HEK293T (cell line): ENCODE measurements at regions not wholly inside any gene's neighbourhood (a gene's known extent, or its start where the extent isn't known, plus 50 kb on each side); places are given as distances from the start of the nearest gene placed in this dataset.

ENCODE experiments used
- CTCF ChIA-PET: fragments of 350-600 bp; formaldehyde crosslinking; extraction: SDS; loops from one replicate; lab custom pipeline; 2021; ENCODE audit warnings: antibody characterized with exemption, inconsistent platforms; lab: Yijun Ruan, JAX
- POLR2A ChIA-PET: fragments of 350-600 bp; formaldehyde crosslinking; extraction: SDS; loops from one replicate; lab custom pipeline; 2020; ENCODE audit warnings: antibody characterized with exemption, inconsistent platforms; lab: Yijun Ruan, JAX
- DNase-seq: peaks from one replicate; pipeline ENCODE4 v3.0.0; 2012; ENCODE audit warnings: mixed read lengths; ENCODE audit errors: extremely low spot score
- ARNT ChIP-seq: fragments of 450-650 bp; IDR thresholded peaks from 2 replicates; pipeline ENCODE4 v1.6.1; 2017; ENCODE audit warnings: mild to moderate bottlenecking
- BHLHE40 ChIP-seq: fragments of 450-650 bp; IDR thresholded peaks from 2 replicates; pipeline ENCODE4 v1.6.1; 2016; ENCODE audit warnings: mild to moderate bottlenecking, moderate library complexity, borderline replicate concordance
- CTBP1 ChIP-seq: fragments of 450-650 bp; IDR thresholded peaks from 2 replicates; pipeline ENCODE4 v1.6.1; 2016; ENCODE audit warnings: borderline replicate concordance
- ELF4 ChIP-seq: fragments of 450-650 bp; IDR thresholded peaks from 2 replicates; pipeline ENCODE4 v1.6.1; 2017; ENCODE audit warnings: antibody characterized with exemption
- FOXA1 ChIP-seq: fragments of 450-650 bp; IDR thresholded peaks from 2 replicates; pipeline ENCODE4 v1.6.1; 2016; ENCODE audit warnings: mild to moderate bottlenecking
- FOXK2 ChIP-seq: fragments of 450-650 bp; IDR thresholded peaks from 2 replicates; pipeline ENCODE4 v1.6.1; 2016; ENCODE audit warnings: mild to moderate bottlenecking
- FOXM1 ChIP-seq: fragments of 450-650 bp; IDR thresholded peaks from 2 replicates; pipeline ENCODE4 v1.6.1; 2017; ENCODE audit warnings: mild to moderate bottlenecking, borderline replicate concordance
- HDGF ChIP-seq: fragments of 450-650 bp; IDR thresholded peaks from 2 replicates; pipeline ENCODE4 v1.6.1; 2017; ENCODE audit warnings: antibody characterized with exemption, borderline replicate concordance
- L3MBTL2 ChIP-seq: fragments of 450-650 bp; conservative IDR thresholded peaks from 2 replicates; pipeline ENCODE4 v1.6.1; 2016; ENCODE audit warnings: mild to moderate bottlenecking
- LEF1 ChIP-seq: fragments of 450-650 bp; IDR thresholded peaks from 2 replicates; pipeline ENCODE4 v1.6.1; 2017; ENCODE audit warnings: mild to moderate bottlenecking, borderline replicate concordance
- NFRKB ChIP-seq: fragments of 450-650 bp; IDR thresholded peaks from 2 replicates; pipeline ENCODE4 v1.6.1; 2016; ENCODE audit warnings: mild to moderate bottlenecking, moderate library complexity
- PKNOX1 ChIP-seq: fragments of 450-650 bp; IDR thresholded peaks from 2 replicates; pipeline ENCODE4 v1.6.1; 2016
- SP1 ChIP-seq: fragments of 450-650 bp; IDR thresholded peaks from 2 replicates; pipeline ENCODE4 v1.6.1; 2017
- SUZ12 ChIP-seq: fragments of 450-650 bp; IDR thresholded peaks from 2 replicates; pipeline ENCODE4 v1.6.1; 2016; ENCODE audit warnings: mild to moderate bottlenecking
- TARDBP ChIP-seq: fragments of 450-650 bp; IDR thresholded peaks from 2 replicates; pipeline ENCODE4 v1.6.1; 2016
- ZNF384 ChIP-seq: fragments of 450-650 bp; IDR thresholded peaks from 2 replicates; pipeline ENCODE4 v1.6.1; 2016

GRCh38 chr10:4635883-4636282 is 190.1 kb upstream of the AKR1E2 start:
- ChIA-PET CTCF (no interaction called here), POLR2A (no interaction called here)
- no peak for DNase-seq
- TF ChIP-seq ZNF384 (no peak), ARNT (no peak), SUZ12 (no peak), FOXA1 (no peak), HDGF (no peak), ELF4 (no peak), FOXM1 (no peak), SP1 (no peak), L3MBTL2 (no peak), NFRKB (no peak), FOXK2 (no peak), CTBP1 (no peak), PKNOX1 (no peak), LEF1 (no peak), TARDBP (no peak), BHLHE40 (no peak)

GRCh38 chr10:4635388-4635787 is 190.6 kb upstream of the AKR1E2 start:
- ChIA-PET POLR2A (interaction anchor here (0.6 kb wide), 1 partner anchor 31 kb away, joined by 4 read pairs; no protein-coding TSS in a partner anchor), CTCF (interaction anchor here (1.3 kb wide), 1 partner anchor 22 kb away, joined by 3 read pairs; no protein-coding TSS in a partner anchor)
- no peak for DNase-seq
- TF ChIP-seq TARDBP (no peak), HDGF (no peak), ZNF384 (no peak), FOXA1 (no peak), ARNT (no peak), ELF4 (no peak), BHLHE40 (no peak), NFRKB (no peak), PKNOX1 (no peak), LEF1 (no peak), SUZ12 (no peak), SP1 (no peak), L3MBTL2 (no peak), CTBP1 (no peak), FOXM1 (no peak), FOXK2 (no peak)

- CTCF ChIA-PET: no interaction called here
- POLR2A ChIA-PET: no interaction called here
- no peak for DNase-seq
- TF ChIP-seq TARDBP (no peak), HDGF (no peak), FOXA1 (no peak), LEF1 (no peak), PKNOX1 (no peak), CTBP1 (no peak), FOXK2 (no peak), SP1 (no peak), BHLHE40 (no peak), SUZ12 (no peak), NFRKB (no peak), ARNT (no peak), FOXM1 (no peak), ZNF384 (no peak), ELF4 (no peak), L3MBTL2 (no peak)
Measured at GRCh38 chr10:4633776-4634175, 192.2 kb upstream of the AKR1E2 start.

GRCh38 chr10:4633186-4633585 is 192.8 kb upstream of the AKR1E2 start:
- POLR2A ChIA-PET: no interaction called here
- no peak for DNase-seq
- CTCF ChIA-PET: no interaction called here
- TF ChIP-seq HDGF (no peak), PKNOX1 (no peak), ELF4 (no peak), ARNT (no peak), FOXM1 (no peak), CTBP1 (no peak), TARDBP (no peak), SP1 (no peak), BHLHE40 (no peak), FOXK2 (no peak), SUZ12 (no peak), ZNF384 (no peak)

GRCh38 chr10:4632757-4633156 is 193.2 kb upstream of the AKR1E2 start:
- POLR2A ChIA-PET: no interaction called here
- TF ChIP-seq TARDBP: no peak
- TF ChIP-seq LEF1: no peak
- TF ChIP-seq CTBP1: no peak
- no peak for TF ChIP-seq ELF4
- TF ChIP-seq L3MBTL2: no peak
- no peak for TF ChIP-seq FOXK2
- no peak for TF ChIP-seq HDGF
- TF ChIP-seq FOXA1: no peak
- no peak for TF ChIP-seq SUZ12
- TF ChIP-seq NFRKB: no peak
- TF ChIP-seq FOXM1: no peak
- no peak for TF ChIP-seq ZNF384
- no peak for TF ChIP-seq BHLHE40
- no peak for TF ChIP-seq SP1
- TF ChIP-seq PKNOX1: no peak
- no peak for DNase-seq
- CTCF ChIA-PET: no interaction called here
